ENCODE measurements at regions not wholly inside any gene's neighbourhood (a gene's known extent, or its start where the extent isn't known, plus 50 kb on each side); places are given as distances from the start of the nearest gene placed in this dataset.

DNA sequence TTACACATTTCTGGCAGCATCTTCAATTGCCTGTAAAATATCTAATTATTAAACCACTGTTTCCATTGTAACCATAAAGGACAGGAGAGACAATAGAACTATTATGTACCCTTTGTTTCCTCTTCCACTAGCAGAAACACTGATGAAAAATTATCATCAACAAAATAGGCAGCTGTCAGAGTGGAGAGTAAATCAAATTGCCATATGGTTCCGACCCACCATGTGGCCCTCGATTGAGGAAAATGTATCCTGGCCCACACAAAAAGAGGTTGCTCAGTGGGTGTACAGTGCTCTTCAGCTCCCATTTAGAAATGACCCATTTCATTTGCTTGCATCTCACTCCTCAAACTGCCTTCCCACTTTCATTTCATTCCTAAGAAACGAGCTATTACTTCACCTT lies 570.6 kb upstream of the UBE2E2 start:
- H3K4me1 ChIP-seq (ENCODE audit: control insufficient read depth, insufficient read depth, low read length) = no peaks in the 10 kb centered on the region
- no peaks in the 10 kb centered on the region for H3K36me3 ChIP-seq (ENCODE audit: control insufficient read depth, insufficient read depth, low read length)
- no peak overlapping the region for H3K4me3 ChIP-seq (ENCODE audit: low read length)
- no peaks in the 10 kb centered on the region for H3K27me3 ChIP-seq (ENCODE audit: control insufficient read depth, insufficient read depth, low read length)
- peaks cover 0 to 2% of the 10 kb centered on the region in 2 donors for H3K9me3 Mint-ChIP-seq
- intact Hi-C loops (cut with micrococcal nuclease) = no loop called here
- no peak overlapping the region for H3K27ac ChIP-seq (ENCODE audit: low read length)
- H3K4me1 Mint-ChIP-seq = no peaks in the 10 kb centered on the region
- TF ChIP-seq CTCF (IDR thresholded peaks at IDR 0.05) = no peak
- no peak overlapping the region for H3K27ac Mint-ChIP-seq
- no peak overlapping the region for H3K4me3 Mint-ChIP-seq
- H3K9me3 ChIP-seq (ENCODE audit: control insufficient read depth, insufficient read depth, low read length) = peaks cover 4% of the 10 kb centered on the region
- 82% methylated on average over 3 of the region's 3 CpGs for WGBS (ENCODE audit: insufficient coverage)
- H3K27me3 Mint-ChIP-seq (ENCODE audit: low read depth in 2 of 2) = no peaks in the 10 kb centered on the region
- DNase-seq = no peak
- no peaks in the 10 kb centered on the region for H3K36me3 Mint-ChIP-seq
- ATAC-seq = no peak

DNA sequence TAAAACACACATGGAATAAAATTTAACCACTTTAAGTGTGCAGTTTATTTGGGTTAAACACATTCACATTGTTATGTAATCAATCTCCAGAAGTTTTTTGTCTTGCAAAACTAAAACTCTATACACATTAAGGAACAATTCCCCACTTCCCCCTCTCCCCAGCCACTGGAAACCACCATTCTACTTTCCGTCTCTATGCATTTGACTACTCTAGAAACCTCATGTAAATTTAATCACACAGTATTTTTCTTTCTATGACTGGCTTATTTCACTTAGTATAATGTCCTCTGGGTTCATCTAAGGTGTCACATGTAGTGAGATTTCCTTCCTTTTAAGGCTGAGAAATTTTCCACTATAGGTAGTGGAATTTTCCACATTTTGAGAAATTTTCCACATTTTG lies 568.7 kb upstream of the UBE2E2 start:
- no peak overlapping the region for H3K4me3 ChIP-seq (ENCODE audit: low read length)
- ATAC-seq (no peak), DNase-seq (no peak)
- 64% methylated on average over 1 of the region's 1 CpG for WGBS (ENCODE audit: insufficient coverage)
- H3K27ac ChIP-seq (ENCODE audit: low read length) = no peak overlapping the region
- H3K4me1 ChIP-seq (ENCODE audit: control insufficient read depth, insufficient read depth, low read length) = no peaks in the 10 kb centered on the region
- no peak for TF ChIP-seq CTCF (IDR thresholded peaks at IDR 0.05)
- no peaks in the 10 kb centered on the region for H3K36me3 ChIP-seq (ENCODE audit: control insufficient read depth, insufficient read depth, low read length)
- no peaks in the 10 kb centered on the region for H3K9me3 ChIP-seq (ENCODE audit: control insufficient read depth, insufficient read depth, low read length)
- Mint-ChIP-seq H3K9me3 (peaks cover 3% of the 10 kb centered on the region in 2 donors), H3K27me3 (ENCODE audit: low read depth in 2 of 2) (no peaks in the 10 kb centered on the region), H3K27ac (no peak overlapping the region), H3K36me3 (no peaks in the 10 kb centered on the region), H3K4me3 (no peak overlapping the region), H3K4me1 (no peaks in the 10 kb centered on the region)
- intact Hi-C loops (cut with micrococcal nuclease) = no loop called here
- H3K27me3 ChIP-seq (ENCODE audit: control insufficient read depth, insufficient read depth, low read length) = no peaks in the 10 kb centered on the region

GRCh38 chr3:22659651-22660475 lies 543.3 kb upstream of the UBE2E2 start:
- no peak for ATAC-seq
- TF ChIP-seq CTCF (IDR thresholded peaks at IDR 0.05) = no peak
- H3K27me3 Mint-ChIP-seq (ENCODE audit: low read depth in 2 of 2) = no peaks in the 10 kb centered on the region
- no peaks in the 10 kb centered on the region for H3K4me1 ChIP-seq (ENCODE audit: control insufficient read depth, insufficient read depth, low read length)
- no peaks in the 10 kb centered on the region for H3K27me3 ChIP-seq (ENCODE audit: control insufficient read depth, insufficient read depth, low read length)
- H3K9me3 ChIP-seq (ENCODE audit: control insufficient read depth, insufficient read depth, low read length) = no peaks in the 10 kb centered on the region
- no peak for DNase-seq
- H3K4me3 Mint-ChIP-seq = no peak overlapping the region
- no peaks in the 10 kb centered on the region for H3K4me1 Mint-ChIP-seq
- no peak overlapping the region for H3K27ac Mint-ChIP-seq
- no peaks in the 10 kb centered on the region for H3K36me3 ChIP-seq (ENCODE audit: control insufficient read depth, insufficient read depth, low read length)
- peaks cover 8% of the 10 kb centered on the region for H3K36me3 Mint-ChIP-seq
- no peak overlapping the region for H3K27ac ChIP-seq (ENCODE audit: low read length)
- H3K4me3 ChIP-seq (ENCODE audit: low read length) = no peak overlapping the region
- intact Hi-C loops (cut with micrococcal nuclease) = no loop called here
- WGBS (ENCODE audit: insufficient coverage) = 0% methylated on average over 1 of the region's 1 CpG
- peaks cover 6 to 17% of the 10 kb centered on the region in 2 donors for H3K9me3 Mint-ChIP-seq

- Mint-ChIP-seq H3K27ac (no peak overlapping the region), H3K9me3 (peaks cover 2 to 12% of the 10 kb centered on the region in 2 donors), H3K4me1 (no peaks in the 10 kb centered on the region), H3K27me3 (ENCODE audit: low read depth in 2 of 2) (no peaks in the 10 kb centered on the region), H3K36me3 (peaks cover 6% of the 10 kb centered on the region), H3K4me3 (no peak overlapping the region)
- H3K4me3 ChIP-seq (ENCODE audit: low read length) = no peak overlapping the region
- no peaks in the 10 kb centered on the region for H3K27me3 ChIP-seq (ENCODE audit: control insufficient read depth, insufficient read depth, low read length)
- H3K27ac ChIP-seq (ENCODE audit: low read length) = no peak overlapping the region
- WGBS (ENCODE audit: insufficient coverage) = no CpG with 5 or more reads among the region's 1 CpG
- DNase-seq (no peak), ATAC-seq (no peak)
- no peak for TF ChIP-seq CTCF (IDR thresholded peaks at IDR 0.05)
- H3K4me1 ChIP-seq (ENCODE audit: control insufficient read depth, insufficient read depth, low read length) = no peaks in the 10 kb centered on the region
- intact Hi-C loops (cut with micrococcal nuclease) = no loop called here
- no peaks in the 10 kb centered on the region for H3K36me3 ChIP-seq (ENCODE audit: control insufficient read depth, insufficient read depth, low read length)
- H3K9me3 ChIP-seq (ENCODE audit: control insufficient read depth, insufficient read depth, low read length) = no peaks in the 10 kb centered on the region
Measured at GRCh38 chr3:22660606-22661005, 542.5 kb upstream of the UBE2E2 start.
